Limb (tissue), 2 donors: ENCODE measurements at regions not wholly inside any gene's neighbourhood (a gene's known extent, or its start where the extent isn't known, plus 50 kb on each side); places are given as distances from the start of the nearest gene placed in this dataset.
"Not testable (repeated sequence)": the region's sequence is repeated elsewhere in the genome, so short reads cannot be mapped to it uniquely, and the experiment has no call there.

Experiments
- DNase-seq, 2 donors: peaks; one replicate each; pipeline ENCODE4 v3.0.0-alpha.2; 2016; ENCODE audit errors: extremely low spot score in 2 of 2

GRCh38 chr1:58968360-58968952 is 184.6 kb upstream of the JUN start:
- DNase-seq: peak; percentile 50 to 55

GRCh38 chr1:58969176-58969575 is 185.3 kb upstream of the JUN start:
- DNase-seq: not testable (repeated sequence)

DNA sequence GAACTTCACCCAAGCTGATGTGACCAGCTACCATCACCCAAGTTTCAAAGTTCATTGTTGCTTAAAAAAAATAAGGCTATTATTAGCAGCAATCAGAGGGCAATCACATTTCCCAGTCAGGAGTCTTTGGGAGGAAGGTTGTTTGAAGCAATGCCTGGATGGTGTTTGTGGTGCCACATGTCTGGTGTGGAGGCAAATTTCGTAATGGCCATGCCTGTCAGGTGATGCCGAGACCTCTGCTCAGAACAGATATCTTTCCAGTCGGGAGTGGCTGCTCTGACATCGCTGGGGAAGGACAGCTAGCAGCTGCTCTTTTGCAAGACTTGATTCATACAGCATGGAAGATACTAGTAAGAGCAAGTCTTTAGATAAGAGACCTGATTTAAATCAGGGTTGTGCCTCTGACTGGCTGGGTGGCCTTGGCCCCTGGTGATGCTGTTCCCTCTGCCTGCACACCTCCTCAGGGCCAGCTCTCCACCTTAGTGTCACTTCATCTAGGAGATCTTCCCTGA is 187.8 kb upstream of the JUN start:
- DNase-seq: no peak

GRCh38 chr1:58975888-58976287 is 192.0 kb upstream of the JUN start:
- no peak for DNase-seq

DNA sequence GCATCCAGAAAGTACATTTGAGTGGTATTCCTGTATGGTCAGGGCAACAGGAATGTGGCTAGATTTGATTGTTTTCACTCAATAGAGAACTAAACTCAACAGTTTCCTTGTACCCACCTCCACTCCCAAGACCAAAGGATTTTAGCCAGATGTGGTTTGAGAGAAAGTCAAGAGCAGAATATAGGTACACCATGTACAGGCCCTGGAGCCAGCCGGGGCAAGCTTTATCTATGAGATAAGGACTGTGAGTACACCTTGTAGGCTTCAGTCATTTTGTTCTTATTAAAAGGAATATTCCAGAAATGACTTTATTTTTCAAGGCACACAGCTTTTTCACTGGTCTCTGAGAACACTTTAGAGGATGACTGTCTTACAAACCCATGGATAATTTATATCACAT is 192.4 kb upstream of the JUN start:
- no peak for DNase-seq

GRCh38 chr1:58977598-58977997 is 193.8 kb upstream of the JUN start:
- no peak for DNase-seq

DNA sequence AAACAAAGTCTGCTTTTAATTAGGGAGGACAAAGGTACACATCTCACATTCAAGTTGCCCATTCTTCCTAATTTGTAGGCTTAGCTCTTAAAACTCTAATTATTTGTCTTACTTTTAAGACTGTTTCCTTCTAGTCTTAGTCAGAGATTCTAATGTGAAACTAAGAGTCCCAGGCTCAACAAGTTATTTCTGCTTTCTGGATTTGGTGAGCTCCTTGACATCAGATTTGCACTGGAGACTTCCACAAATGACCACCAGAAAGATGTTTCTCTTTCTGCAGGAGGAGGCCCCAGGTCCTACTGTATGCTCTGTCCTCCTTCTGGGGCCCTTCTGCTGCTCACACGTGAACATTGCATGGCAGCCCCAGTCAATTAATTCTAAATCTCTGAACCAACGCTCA is 194.2 kb upstream of the JUN start:
- DNase-seq: no peak

DNA sequence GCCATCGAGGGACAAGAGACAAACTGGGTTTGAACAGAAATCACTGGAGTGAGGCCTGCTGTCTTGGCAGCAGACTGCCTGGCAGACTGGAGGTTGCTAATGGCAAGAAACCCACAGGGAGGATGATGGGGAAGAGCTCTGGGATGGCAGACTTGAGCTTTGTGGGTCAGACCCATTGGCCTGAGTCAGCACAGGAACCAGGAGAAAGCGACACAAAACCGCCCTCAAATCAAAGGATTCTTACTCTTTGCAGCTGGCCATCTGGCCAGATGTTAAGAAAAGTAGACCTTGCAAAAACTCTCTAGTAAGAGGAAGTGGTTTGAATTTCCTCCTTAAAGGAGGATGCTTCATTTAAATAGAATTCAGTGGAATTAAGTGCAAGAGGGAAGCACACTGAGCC is 195.2 kb upstream of the JUN start:
- DNase-seq: no peak

DNA sequence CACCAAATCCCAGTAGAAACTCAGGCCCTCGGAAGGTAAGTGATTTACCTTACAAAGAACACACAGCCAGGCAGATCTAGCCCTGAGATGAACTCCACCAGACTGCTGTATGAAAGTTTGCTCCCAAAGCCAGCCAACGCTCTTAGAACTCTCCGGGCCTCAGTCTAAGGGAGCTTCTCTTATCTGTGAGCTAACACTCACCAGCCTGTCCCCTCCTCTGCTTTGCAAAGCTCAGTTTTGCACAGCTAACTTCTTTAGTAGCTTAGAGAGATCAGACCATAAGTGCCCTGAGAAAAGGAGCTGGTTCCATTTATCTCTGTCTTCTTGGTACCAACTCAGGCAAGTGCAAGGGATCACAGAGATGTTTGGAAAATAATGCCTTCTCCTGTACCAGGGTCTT is 195.8 kb upstream of the JUN start:
- no peak for DNase-seq

DNA sequence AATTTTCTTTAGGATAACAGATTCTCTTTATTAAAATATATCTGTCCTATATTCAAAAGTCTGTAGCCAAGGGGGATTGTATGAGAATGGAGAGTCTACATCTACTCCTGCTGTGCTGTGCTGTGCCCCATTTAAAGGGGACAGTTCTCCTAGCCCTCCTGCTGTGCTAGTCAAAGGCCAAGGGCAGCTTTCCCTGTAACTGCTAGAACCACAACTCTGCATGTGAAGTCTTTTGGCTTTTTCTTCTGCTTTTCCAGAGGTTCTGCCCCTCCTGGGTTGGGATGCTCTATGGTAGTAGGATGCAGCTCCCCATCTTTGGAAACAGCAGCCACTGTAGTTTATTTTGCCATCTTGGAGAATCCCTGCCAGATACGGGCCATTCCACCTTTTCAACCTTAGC is 197.5 kb upstream of the JUN start:
- DNase-seq: no peak

GRCh38 chr1:58982259-58982998 is 198.6 kb upstream of the JUN start:
- DNase-seq: no peak

GRCh38 chr1:58983162-58983561 is 199.3 kb upstream of the JUN start:
- no peak for DNase-seq

- no peak for DNase-seq
Observed at GRCh38 chr1:58983633-58984245, 199.9 kb upstream of the JUN start.

DNA sequence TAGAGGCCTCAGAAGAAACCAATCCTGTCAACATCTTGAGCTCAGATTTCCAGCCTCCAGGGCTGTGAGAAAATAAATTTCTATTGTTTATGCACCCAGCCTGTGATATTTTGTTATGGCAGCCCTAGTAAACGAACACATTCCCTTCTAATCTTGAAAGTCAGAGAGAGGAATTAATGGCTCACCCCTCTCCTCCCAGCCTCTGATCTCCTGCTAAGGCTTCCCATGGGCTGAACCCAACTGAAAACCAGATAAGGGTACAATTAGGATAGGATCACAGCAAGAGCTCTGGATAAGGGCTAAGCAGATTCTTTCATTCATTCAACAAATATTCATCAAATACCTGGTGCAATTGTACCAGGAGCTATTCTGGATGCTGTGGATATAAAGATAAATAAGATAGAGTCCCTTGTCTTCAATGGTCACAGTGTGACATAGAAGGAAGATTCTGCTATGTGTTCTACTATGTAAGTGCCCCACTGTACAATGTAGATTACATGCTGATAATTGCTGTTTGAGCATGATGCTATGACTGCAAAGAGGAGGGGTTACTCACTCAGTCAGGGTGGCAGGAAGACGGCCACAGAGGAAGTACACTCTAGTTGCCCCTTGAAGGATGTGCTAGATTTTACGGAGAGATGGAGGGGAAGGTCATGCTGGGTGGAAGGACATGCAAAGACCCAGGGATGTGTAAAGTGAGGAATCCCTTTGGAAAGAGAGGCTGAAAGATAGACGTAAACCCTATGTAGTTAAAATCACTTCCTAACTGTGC is 203.3 kb upstream of the JUN start:
- no peak for DNase-seq

GRCh38 chr1:58988752-58989151 is 204.9 kb upstream of the JUN start:
- DNase-seq: no peak

DNA sequence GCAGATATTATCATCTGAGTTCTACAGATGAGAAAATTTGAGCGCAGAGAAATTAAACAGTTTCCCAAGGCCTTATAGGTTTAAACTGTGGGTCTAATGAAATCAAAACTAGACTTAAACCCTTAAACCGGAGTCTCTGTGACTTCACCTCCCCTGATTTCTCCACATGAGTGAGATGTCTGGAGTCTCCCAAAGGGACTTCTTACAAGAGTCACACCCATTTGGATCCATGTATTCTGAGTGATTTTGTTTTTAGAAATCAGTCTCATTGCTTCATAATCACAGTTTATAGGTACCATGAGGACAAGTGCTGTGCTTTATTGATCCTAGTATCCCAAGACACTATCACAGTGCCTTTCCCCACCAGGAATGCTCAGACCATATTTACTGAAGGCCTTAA is 206.0 kb upstream of the JUN start:
- DNase-seq: no peak

DNA sequence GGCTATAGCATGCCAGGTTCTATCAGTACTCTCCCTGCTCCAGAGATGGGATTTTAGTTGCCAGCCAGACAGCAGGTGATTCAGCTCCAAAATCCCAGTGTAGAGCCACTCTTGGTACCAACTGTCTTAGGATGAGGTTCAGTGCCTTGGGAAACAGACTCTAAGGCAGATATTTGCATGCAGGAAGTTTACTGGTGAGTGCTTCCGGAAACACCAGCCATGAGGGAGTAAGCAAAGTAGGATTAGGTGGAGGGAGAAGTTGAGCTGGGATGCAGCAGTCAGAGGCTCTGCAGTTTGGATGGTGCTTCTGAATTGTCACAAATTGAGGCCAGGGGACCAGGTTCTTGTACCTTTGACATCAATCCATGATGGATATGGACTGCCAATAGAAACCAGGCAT is 207.5 kb upstream of the JUN start:
- DNase-seq: no peak

GRCh38 chr1:58992643-58993042 is 208.8 kb upstream of the JUN start:
- DNase-seq: no peak

- no peak for DNase-seq
Observed at GRCh38 chr1:58993403-58993802, 209.6 kb upstream of the JUN start.

- no peak for DNase-seq
Observed at GRCh38 chr1:58994664-58995063, 210.8 kb upstream of the JUN start.

DNA sequence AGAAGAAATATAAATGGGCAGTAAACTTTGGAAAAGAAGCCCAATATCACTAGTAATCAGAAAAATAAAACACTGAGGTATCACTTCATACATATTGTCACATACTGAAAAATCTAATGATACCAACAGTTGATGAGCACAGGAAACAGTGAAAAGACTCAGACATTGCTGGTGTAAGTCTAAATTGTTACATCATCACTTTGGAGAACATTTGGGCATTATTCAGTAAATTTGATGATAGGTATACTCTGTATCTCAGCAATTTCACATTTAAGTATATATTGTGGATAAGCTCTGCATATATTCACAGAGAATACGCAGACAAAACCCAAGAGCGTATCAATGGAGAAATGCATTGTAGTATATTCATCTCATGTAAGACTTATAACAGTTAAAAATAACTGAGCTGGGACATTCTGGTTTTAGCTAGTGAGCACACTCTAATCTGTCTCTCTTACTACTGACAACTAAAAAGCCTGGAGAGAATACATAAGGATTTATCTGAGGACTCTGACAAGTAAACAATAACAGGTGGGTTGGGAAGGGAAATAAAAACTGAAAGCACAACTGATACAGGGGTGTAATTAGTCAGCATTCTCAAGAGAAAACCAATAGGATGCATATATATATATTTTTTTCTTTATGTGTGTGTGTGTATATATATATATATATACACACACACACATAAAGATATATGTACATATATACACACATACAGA is 212.7 kb upstream of the JUN start:
- no peak for DNase-seq

- no peak for DNase-seq
Observed at GRCh38 chr1:58997060-58997411, 213.2 kb upstream of the JUN start.
